OCI-LY3 (cell line): ENCODE measurements at regions not wholly inside any gene's neighbourhood (a gene's known extent, or its start where the extent isn't known, plus 50 kb on each side); places are given as distances from the start of the nearest gene placed in this dataset.
"Not testable (repeated sequence)": the region's sequence is repeated elsewhere in the genome, so short reads cannot be mapped to it uniquely, and the experiment has no call there.

Experiments used
- H2AFZ ChIP-seq: fragments of 200-600, 300-600 bp; shearing (Covaris generic); 2 replicates; pipeline ENCODE4 v1.6.0; 2014; ENCODE audit warnings: antibody characterized with exemption, low read depth, low read length
- H3K27ac ChIP-seq: fragments of 200-600, 300-600 bp; sonication (generic); 2 replicates; pipeline ENCODE4 v1.5.1; 2014; ENCODE audit warnings: mild to moderate bottlenecking, low read length, moderate library complexity, mixed read lengths
- H3K27me3 ChIP-seq: fragments of 200-600, 300-600 bp; sonication (generic); 2 replicates; pipeline ENCODE4 v1.6.1; 2014; ENCODE audit warnings: low read depth, low read length, mixed read lengths
- H3K36me3 ChIP-seq: fragments of 200-600, 300-600 bp; sonication (generic); replicated peaks from 2 replicates; pipeline ENCODE3; 2014; ENCODE audit warnings: low read depth, low read length, mixed read lengths
- H3K4me1 ChIP-seq: fragments of 300-600, 200-600 bp; sonication (generic); 2 replicates; pipeline ENCODE4 v1.6.1; 2014; ENCODE audit warnings: low read length, mixed read lengths
- H3K4me2 ChIP-seq: fragments of 200-600, 300-600 bp; sonication (generic); 2 replicates; pipeline ENCODE4 v1.6.1; 2014; ENCODE audit warnings: low read length, mixed read lengths
- H3K4me3 ChIP-seq: fragments of 300-600, 200-600 bp; sonication (generic); 2 replicates; pipeline ENCODE4 v1.5.1; 2014; ENCODE audit warnings: antibody characterized with exemption, mild to moderate bottlenecking, low read length, moderate library complexity
- H3K79me2 ChIP-seq: fragments of 300-600, 200-600 bp; shearing (Covaris generic); 2 replicates; pipeline ENCODE4 v1.6.1; 2014; ENCODE audit warnings: mild to moderate bottlenecking, low read length, mixed read lengths
- H3K9ac ChIP-seq: fragments of 300-600, 200-600 bp; shearing (Covaris generic); 2 replicates; pipeline ENCODE4 v1.6.0; 2014; ENCODE audit warnings: mild to moderate bottlenecking, low read length, moderate library complexity
- H3K9me3 ChIP-seq: fragments of 200-600, 300-600 bp; shearing (Covaris generic); 2 replicates; pipeline ENCODE4 v1.6.1; 2014; ENCODE audit warnings: low read length, mixed read lengths; ENCODE audit not compliant: insufficient read depth
- H4K20me1 ChIP-seq: fragments of 200-600, 300-600 bp; sonication (generic); 2 replicates; pipeline ENCODE4 v1.6.1; 2016; ENCODE audit warnings: low read length, mixed read lengths; ENCODE audit not compliant: insufficient read depth
- CTCF ChIP-seq: fragments of 200-600, 300-600 bp; sonication (generic); IDR thresholded peaks from 2 replicates; pipeline ENCODE4 v1.5.1; 2014; ENCODE audit warnings: antibody characterized with exemption, low read length, low read depth
- EZH2phosphoT487 ChIP-seq: fragments of 200-600 bp; shearing (Covaris generic); IDR thresholded peaks from 2 replicates; pipeline ENCODE4 v1.6.1; 2018; ENCODE audit warnings: antibody characterized with exemption, mixed run types, low read depth

- Histone ChIP-seq H3K27me3 (no peaks in the 10 kb centered on the region), H3K4me1 (peaks cover 13% of the 10 kb centered on the region), H3K79me2 (no peaks in the 10 kb centered on the region), H3K9ac (no peak overlapping the region), H3K9me3 (no peaks in the 10 kb centered on the region), H3K4me3 (no peak overlapping the region), H3K4me2 (no peak overlapping the region), H3K27ac (no peak overlapping the region), H3K36me3 (no peaks in the 10 kb centered on the region), H4K20me1 (no peaks in the 10 kb centered on the region), H2AFZ (no peak overlapping the region)
- TF ChIP-seq CTCF: no peak
- TF ChIP-seq EZH2phosphoT487: no peak
Observed at GRCh38 chr6:69580706-69581105, 216.1 kb downstream of the LMBRD1 start.

- no peaks in the 10 kb centered on the region for H3K9me3 ChIP-seq
- H3K9ac ChIP-seq: no peak overlapping the region
- H3K27me3 ChIP-seq: no peaks in the 10 kb centered on the region
- H3K4me2 ChIP-seq: no peak overlapping the region
- TF ChIP-seq EZH2phosphoT487 (no peak), CTCF (no peak)
- no peak overlapping the region for H2AFZ ChIP-seq
- H3K36me3 ChIP-seq: no peaks in the 10 kb centered on the region
- H3K27ac ChIP-seq: no peak overlapping the region
- no peaks in the 10 kb centered on the region for H3K4me1 ChIP-seq
- H3K79me2 ChIP-seq: no peaks in the 10 kb centered on the region
- H3K4me3 ChIP-seq: no peak overlapping the region
- H4K20me1 ChIP-seq: no peaks in the 10 kb centered on the region
Observed at GRCh38 chr6:69578361-69578890, 218.4 kb downstream of the LMBRD1 start.

- no peaks in the 10 kb centered on the region for H3K36me3 ChIP-seq
- no peaks in the 10 kb centered on the region for H3K27me3 ChIP-seq
- no peak overlapping the region for H3K9ac ChIP-seq
- no peak overlapping the region for H3K4me3 ChIP-seq
- TF ChIP-seq EZH2phosphoT487 (no peak), CTCF (no peak)
- H2AFZ ChIP-seq: no peak overlapping the region
- H3K9me3 ChIP-seq: no peaks in the 10 kb centered on the region
- no peaks in the 10 kb centered on the region for H3K4me1 ChIP-seq
- no peaks in the 10 kb centered on the region for H3K79me2 ChIP-seq
- H4K20me1 ChIP-seq: no peaks in the 10 kb centered on the region
- H3K27ac ChIP-seq: no peak overlapping the region
- H3K4me2 ChIP-seq: no peak overlapping the region
Observed at GRCh38 chr6:69571234-69571633, 225.6 kb downstream of the LMBRD1 start.

GRCh38 chr6:69570106-69570505 lies 226.7 kb downstream of the LMBRD1 start:
- H3K9me3 ChIP-seq: no peaks in the 10 kb centered on the region

GRCh38 chr6:69560597-69560996 lies 236.2 kb downstream of the LMBRD1 start:
- H3K4me1 ChIP-seq, H3K27ac ChIP-seq, H3K9me3 ChIP-seq, H3K9ac ChIP-seq, H3K4me2 ChIP-seq, H2AFZ ChIP-seq, H4K20me1 ChIP-seq, H3K4me3 ChIP-seq, H3K79me2 ChIP-seq, H3K27me3 ChIP-seq, H3K36me3 ChIP-seq: not testable (repeated sequence)

More at GRCh38 chr6:69570106-69570505, 226.7 kb downstream of the LMBRD1 start:
- no peak overlapping the region for H3K4me2 ChIP-seq
- H3K27me3 ChIP-seq: no peaks in the 10 kb centered on the region
- no peaks in the 10 kb centered on the region for H3K36me3 ChIP-seq
- H3K4me3 ChIP-seq: no peak overlapping the region
- H3K4me1 ChIP-seq: no peaks in the 10 kb centered on the region
- no peak overlapping the region for H3K9ac ChIP-seq
- no peak overlapping the region for H2AFZ ChIP-seq
- H4K20me1 ChIP-seq: no peaks in the 10 kb centered on the region
- H3K27ac ChIP-seq: no peak overlapping the region
- TF ChIP-seq CTCF (no peak), EZH2phosphoT487 (no peak)
- no peaks in the 10 kb centered on the region for H3K79me2 ChIP-seq
